ENCODE measurements at regions not wholly inside any gene's neighbourhood (a gene's known extent, or its start where the extent isn't known, plus 50 kb on each side); places are given as distances from the start of the nearest gene placed in this dataset.

GRCh38 chr4:33296876-33297455 is 2576.8 kb downstream of the PCDH7 start:
- DNase-seq (ENCODE audit: low read depth in 2 of 2): no peak

GRCh38 chr4:33302321-33302720 is 2582.2 kb downstream of the PCDH7 start:
- DNase-seq (ENCODE audit: low read depth in 2 of 2): no peak

- no peak for DNase-seq (ENCODE audit: low read depth in 2 of 2)
Measured at GRCh38 chr4:33306131-33306530, 2586.0 kb downstream of the PCDH7 start.

- no peak for DNase-seq (ENCODE audit: low read depth in 2 of 2)
Measured at GRCh38 chr4:33316033-33316432, 2595.9 kb downstream of the PCDH7 start.

- DNase-seq (ENCODE audit: low read depth in 2 of 2): no peak
Measured at GRCh38 chr4:33316578-33316977, 2596.4 kb downstream of the PCDH7 start.

- DNase-seq (ENCODE audit: low read depth in 2 of 2): no peak
Measured at GRCh38 chr4:33323393-33323792, 2603.2 kb downstream of the PCDH7 start.

GRCh38 chr4:33334416-33334815 is 2614.2 kb downstream of the PCDH7 start:
- no peak for DNase-seq (ENCODE audit: low read depth in 2 of 2)

GRCh38 chr4:33339762-33340161 is 2619.6 kb downstream of the PCDH7 start:
- DNase-seq (ENCODE audit: low read depth in 2 of 2): no peak

- no peak for DNase-seq (ENCODE audit: low read depth in 2 of 2)
Measured at GRCh38 chr4:33340168-33340567, 2620.0 kb downstream of the PCDH7 start.

- DNase-seq (ENCODE audit: low read depth in 2 of 2): no peak
Measured at GRCh38 chr4:33349376-33349775, 2629.2 kb downstream of the PCDH7 start.

GRCh38 chr4:33357121-33357520 is 2637.0 kb downstream of the PCDH7 start:
- DNase-seq (ENCODE audit: low read depth in 2 of 2): no peak

- DNase-seq (ENCODE audit: low read depth in 2 of 2): no peak
Measured at GRCh38 chr4:33369446-33369845, 2649.3 kb downstream of the PCDH7 start.

- no peak for DNase-seq (ENCODE audit: low read depth in 2 of 2)
Measured at GRCh38 chr4:33381816-33382215, 2661.6 kb downstream of the PCDH7 start.

- DNase-seq (ENCODE audit: low read depth in 2 of 2): no peak
Measured at GRCh38 chr4:33386764-33387163, 2666.6 kb downstream of the PCDH7 start.

- no peak for DNase-seq (ENCODE audit: low read depth in 2 of 2)
Measured at GRCh38 chr4:33390976-33391375, 2670.8 kb downstream of the PCDH7 start.

- DNase-seq (ENCODE audit: low read depth in 2 of 2): no peak
Measured at GRCh38 chr4:33395731-33396485, 2675.7 kb downstream of the PCDH7 start.

GRCh38 chr4:33400504-33400903 is 2680.3 kb downstream of the PCDH7 start:
- no peak for DNase-seq (ENCODE audit: low read depth in 2 of 2)

GRCh38 chr4:33407496-33407895 is 2687.3 kb downstream of the PCDH7 start:
- no peak for DNase-seq (ENCODE audit: low read depth in 2 of 2)

- no peak for DNase-seq (ENCODE audit: low read depth in 2 of 2)
Measured at GRCh38 chr4:33411182-33411581, 2691.0 kb downstream of the PCDH7 start.

GRCh38 chr4:33421887-33422286 is 2701.7 kb downstream of the PCDH7 start:
- no peak for DNase-seq (ENCODE audit: low read depth in 2 of 2)

- no peak for DNase-seq (ENCODE audit: low read depth in 2 of 2)
Measured at GRCh38 chr4:33422656-33423055, 2702.5 kb downstream of the PCDH7 start.

GRCh38 chr4:33425936-33426335 is 2705.8 kb downstream of the PCDH7 start:
- no peak for DNase-seq (ENCODE audit: low read depth in 2 of 2)

GRCh38 chr4:33427676-33428075 is 2707.5 kb downstream of the PCDH7 start:
- DNase-seq (ENCODE audit: low read depth in 2 of 2): no peak

- DNase-seq (ENCODE audit: low read depth in 2 of 2): no peak
Measured at GRCh38 chr4:33429971-33430370, 2709.8 kb downstream of the PCDH7 start.

Measured in stimulated activated CD8-positive, alpha-beta memory T cell treated with anti-CD3 and anti-CD28 coated beads, Interleukin-2, amount 100 ng/mL, for 48 hours (primary cell).